HG03521 (cell line): ENCODE measurements at regions not wholly inside any gene's neighbourhood (a gene's known extent, or its start where the extent isn't known, plus 50 kb on each side); places are given as distances from the start of the nearest gene placed in this dataset.

Source experiments
- ATAC-seq: cut with Tn5 transposase; IDR thresholded peaks from one replicate; pipeline ENCODE4 v1.9.1; 2021; ENCODE audit warnings: mild to moderate bottlenecking, moderate library complexity; ENCODE audit not compliant: unreplicated experiment

GRCh38 chr18:28712172-28712571, 535.2 kb upstream of the CDH2 start:
- no peak for ATAC-seq

- no peak for ATAC-seq
Measured at GRCh38 chr18:28711096-28711495, 534.2 kb upstream of the CDH2 start.

GRCh38 chr18:28707006-28707405, 530.1 kb upstream of the CDH2 start:
- ATAC-seq = no peak

DNA sequence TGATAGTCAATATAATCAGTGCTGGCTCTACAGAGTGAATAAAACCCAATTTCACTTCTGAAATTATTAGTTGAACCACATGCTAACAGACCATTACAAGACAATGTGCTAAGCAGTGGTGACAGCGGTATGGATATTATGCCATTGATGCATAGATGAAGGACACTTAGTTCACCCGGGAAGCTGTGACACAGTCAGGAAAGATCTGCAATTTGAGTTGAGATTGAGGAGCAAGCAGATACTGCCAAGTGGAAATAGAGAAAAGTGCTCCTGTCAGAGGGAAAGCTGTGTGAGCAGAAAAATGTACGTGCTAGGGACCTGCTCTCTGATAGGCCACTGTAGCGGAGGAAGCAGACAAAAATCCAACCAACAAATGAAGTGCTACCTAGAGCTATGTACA, 529.5 kb upstream of the CDH2 start:
- no peak for ATAC-seq

- no peak for ATAC-seq
Measured at GRCh38 chr18:28705482-28705881, 528.6 kb upstream of the CDH2 start.

- ATAC-seq = no peak
Measured at GRCh38 chr18:28692337-28692736, 515.4 kb upstream of the CDH2 start.

- ATAC-seq = no peak
Measured at GRCh38 chr18:28691496-28691840, 514.5 kb upstream of the CDH2 start.

DNA sequence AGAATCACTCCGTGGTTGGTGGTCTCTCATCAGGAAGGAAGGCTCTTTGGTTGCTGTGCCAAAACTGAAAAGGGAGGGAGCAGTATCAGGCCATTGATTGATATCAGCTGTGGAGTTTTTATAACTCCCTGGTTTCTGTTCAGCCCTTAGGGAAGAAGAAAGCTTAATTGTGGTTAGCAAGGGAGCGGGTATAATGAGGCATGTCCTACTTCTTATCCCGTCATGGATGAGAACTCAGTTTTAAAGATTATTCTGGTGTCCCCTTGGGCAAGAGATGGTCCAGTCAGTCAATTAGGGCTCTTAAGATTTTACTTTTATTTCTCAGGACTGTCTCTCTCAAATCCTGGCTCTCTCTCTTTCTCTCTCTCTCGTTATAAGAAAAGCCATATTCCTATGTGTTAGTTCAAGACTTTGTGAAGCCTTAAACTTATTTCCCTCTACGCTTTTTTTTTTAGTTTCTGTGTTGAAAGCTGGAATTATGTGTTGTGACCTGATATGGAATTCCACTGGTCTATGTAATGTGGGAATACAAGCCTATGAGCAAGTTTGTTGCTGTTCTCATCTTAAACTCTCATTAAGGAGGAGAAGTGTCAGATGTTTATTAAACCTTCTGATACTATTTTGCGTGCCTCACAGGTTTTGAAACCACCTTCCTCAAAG, 514.0 kb upstream of the CDH2 start:
- ATAC-seq = no peak

GRCh38 chr18:28690100-28690499, 513.2 kb upstream of the CDH2 start:
- ATAC-seq = no peak

- no peak for ATAC-seq
Measured at GRCh38 chr18:28689588-28689987, 512.7 kb upstream of the CDH2 start.

GRCh38 chr18:28684746-28685355, 507.9 kb upstream of the CDH2 start:
- ATAC-seq = no peak

DNA sequence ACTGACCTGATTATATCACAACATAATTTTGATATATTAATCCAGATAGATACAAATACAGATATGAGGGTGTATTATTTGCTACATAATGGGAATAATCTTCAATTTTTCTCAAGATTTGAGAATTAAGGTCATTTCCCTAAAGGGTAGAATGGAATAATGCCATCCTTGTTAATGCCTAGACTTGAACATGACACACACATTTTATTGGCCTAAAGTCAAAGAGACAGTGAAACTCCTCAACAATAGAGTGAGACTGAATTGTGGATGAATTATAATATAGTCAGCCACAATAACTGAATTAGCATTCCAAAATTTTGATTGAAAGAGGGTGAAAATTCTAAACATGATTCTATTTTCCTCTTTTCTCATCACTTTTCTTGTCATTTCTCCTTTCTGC, 506.0 kb upstream of the CDH2 start:
- ATAC-seq = no peak

- no peak for ATAC-seq
Measured at GRCh38 chr18:28669165-28669564, 492.2 kb upstream of the CDH2 start.

DNA sequence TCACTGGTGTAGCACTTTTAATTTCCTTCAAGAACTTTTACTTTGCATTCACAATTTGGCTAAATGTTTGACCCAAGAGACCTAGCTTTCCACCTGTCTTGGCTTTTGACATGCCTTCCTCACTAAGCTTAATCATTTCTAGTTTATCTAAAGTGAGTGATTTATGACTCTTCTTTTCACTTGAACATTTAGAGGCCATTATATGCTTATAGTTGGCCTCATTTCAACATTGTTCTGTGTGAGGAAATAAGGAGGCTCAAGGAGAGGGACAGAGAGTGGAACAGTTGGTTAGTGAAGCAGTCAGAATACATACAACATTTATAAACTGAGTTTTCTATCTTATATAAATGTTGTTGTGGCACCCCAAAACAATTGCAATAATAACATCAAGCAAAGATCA, 489.3 kb upstream of the CDH2 start:
- ATAC-seq = no peak

DNA sequence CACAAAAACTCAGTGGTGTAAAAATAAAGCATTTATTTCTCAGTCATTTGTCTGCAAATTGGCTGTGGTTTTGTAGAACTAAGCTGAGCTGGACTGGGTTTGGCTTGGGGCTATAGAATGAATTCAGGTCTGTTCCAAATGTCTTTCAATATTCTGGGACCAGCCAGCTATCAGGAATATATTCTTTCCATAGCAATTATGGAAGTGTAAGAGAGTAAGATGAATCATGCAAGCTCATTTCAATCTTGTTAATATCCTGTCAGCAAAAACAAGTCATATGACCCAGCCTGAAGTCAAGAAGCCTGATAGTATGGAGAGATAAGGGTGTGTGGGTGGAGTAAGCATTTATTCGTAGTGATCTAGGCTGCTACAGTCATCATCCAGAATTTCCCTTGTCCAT, 481.0 kb upstream of the CDH2 start:
- ATAC-seq = no peak

- ATAC-seq = no peak
Measured at GRCh38 chr18:28652654-28653053, 475.7 kb upstream of the CDH2 start.

- no peak for ATAC-seq
Measured at GRCh38 chr18:28651298-28651697, 474.4 kb upstream of the CDH2 start.

DNA sequence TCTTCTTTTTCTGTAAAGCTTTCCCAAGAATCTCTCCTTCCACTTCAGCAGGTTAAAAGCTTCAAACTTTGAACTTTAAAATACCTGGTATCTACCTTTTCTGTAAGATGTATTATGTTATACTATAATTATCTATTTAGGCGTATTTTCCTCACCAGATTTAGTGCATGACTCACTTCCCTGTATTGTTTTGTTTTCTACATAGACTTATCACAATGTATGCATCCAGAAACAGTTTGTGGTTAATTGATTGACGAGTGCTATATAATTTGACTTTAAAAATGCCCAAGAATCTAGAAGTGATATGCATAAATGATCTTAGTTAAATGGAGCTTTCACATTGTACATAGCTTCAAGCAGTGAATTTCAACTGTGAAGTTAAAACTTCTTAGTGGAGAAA, 473.9 kb upstream of the CDH2 start:
- ATAC-seq = no peak

GRCh38 chr18:28647961-28648360, 471.0 kb upstream of the CDH2 start:
- no peak for ATAC-seq

GRCh38 chr18:28637897-28638296, 461.0 kb upstream of the CDH2 start:
- ATAC-seq = no peak

- no peak for ATAC-seq
Measured at GRCh38 chr18:28635530-28635929, 458.6 kb upstream of the CDH2 start.

DNA sequence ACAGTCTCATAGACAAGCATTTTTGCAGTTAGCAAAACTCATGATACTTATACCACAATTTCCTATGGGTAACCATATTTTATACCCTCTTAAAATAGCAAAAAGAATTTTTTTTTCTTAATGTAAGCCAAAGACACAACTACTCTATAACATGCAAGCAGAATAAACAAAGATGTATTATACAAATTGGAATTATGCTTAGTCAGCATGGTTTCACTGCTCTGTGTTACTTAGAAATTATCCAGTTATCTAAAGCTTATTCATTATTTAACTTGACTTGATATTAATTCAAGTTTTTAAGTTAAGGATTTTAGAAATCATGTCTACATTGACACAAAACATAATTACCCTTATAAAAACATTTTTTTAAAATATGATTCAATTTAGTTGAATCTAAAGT, 449.8 kb upstream of the CDH2 start:
- ATAC-seq = no peak

- ATAC-seq = no peak
Measured at GRCh38 chr18:28607991-28608390, 431.1 kb upstream of the CDH2 start.
